Gastroesophageal sphincter (tissue), 3 donors: ENCODE measurements at regions not wholly inside any gene's neighbourhood (a gene's known extent, or its start where the extent isn't known, plus 50 kb on each side); places are given as distances from the start of the nearest gene placed in this dataset.

Source experiments
- CTCF ChIP-seq, 4 experiments: fragments of 200-600 bp in 2 of 4; fragments of 450-650 bp in 2 of 4; sonication (generic) in 1 of 4; IDR thresholded peaks; one replicate each; pipeline ENCODE4 v1.5.1; 2017 to 2019; ENCODE audit warnings: antibody characterized with exemption in 4 of 4, mild to moderate bottlenecking in 2 of 4, moderate library complexity in 2 of 4
- EP300 ChIP-seq: sonication (generic); formaldehyde crosslinking; IDR thresholded peaks from one replicate; pipeline ENCODE4 v1.6.1; 2017; ENCODE audit warnings: antibody characterized with exemption, mild to moderate bottlenecking
- POLR2A ChIP-seq, 2 donors: fragments of 450-650 bp; IDR thresholded peaks; one replicate each; pipeline ENCODE4 v1.6.1; 2017; ENCODE audit warnings: antibody characterized with exemption in 2 of 2, mild to moderate bottlenecking in 2 of 2, moderate library complexity in 1 of 2

GRCh38 chr18:51383711-51384110 is 186.2 kb upstream of the MEX3C start:
- TF ChIP-seq EP300: no peak
- TF ChIP-seq CTCF (IDR thresholded peaks at IDR 0.05): no peak
- no peak for TF ChIP-seq POLR2A (IDR thresholded peaks at IDR 0.05)
